Peyer's patch (tissue), 4 donors: ENCODE measurements at regions not wholly inside any gene's neighbourhood (a gene's known extent, or its start where the extent isn't known, plus 50 kb on each side); places are given as distances from the start of the nearest gene placed in this dataset.

ENCODE experiments used
- DNase-seq, 3 donors: peaks; one replicate each; pipeline ENCODE4 v3.0.0-alpha.2; 2017 to 2019
- H3K27ac ChIP-seq, 4 donors: fragments of 200-600 bp; sonication (generic); one replicate each; pipeline ENCODE4 v1.5.1; 2016 to 2019
- H3K27me3 ChIP-seq, 2 donors: fragments of 200-600 bp; sonication (generic); one replicate each; pipeline ENCODE4 v1.5.1; 2019
- H3K36me3 ChIP-seq, 3 donors: fragments of 200-600 bp; sonication (generic); one replicate each; pipeline ENCODE4 v1.5.1; 2016 to 2019
- H3K4me1 ChIP-seq, 4 donors: fragments of 200-600 bp; sonication (generic); one replicate each; pipeline ENCODE4 v1.5.1; 2016 to 2019
- H3K4me3 ChIP-seq, 4 donors: fragments of 200-600 bp; sonication (generic); 1 replicate in 3 of 4; 2 replicates in 1 of 4; pipeline ENCODE4 v1.5.1; 2016 to 2019; ENCODE audit warnings: mild to moderate bottlenecking in 1 of 4
- H3K9me3 ChIP-seq, 4 donors: fragments of 200-600 bp; sonication (generic); one replicate each; pipeline ENCODE4 v1.5.1; 2016 to 2019; ENCODE audit warnings: mild to moderate bottlenecking in 1 of 4
- POLR2A ChIP-seq, 2 donors: fragments of 450-650 bp; IDR thresholded peaks; one replicate each; pipeline ENCODE4 v1.5.1; 2017; ENCODE audit warnings: antibody characterized with exemption in 2 of 2, mild to moderate bottlenecking in 2 of 2, moderate library complexity in 2 of 2
- TF ChIP-seq, protein P1 (sequence below), 6 experiments: fragments of 450-650 bp in 4 of 6; fragments of 200-600 bp in 2 of 6; sonication (generic) in 1 of 6; IDR thresholded peaks; one replicate each; pipeline ENCODE4 v1.5.1; 2017 to 2019; ENCODE audit warnings: antibody characterized with exemption in 6 of 6, mild to moderate bottlenecking in 3 of 6, moderate library complexity in 1 of 6

DNA sequence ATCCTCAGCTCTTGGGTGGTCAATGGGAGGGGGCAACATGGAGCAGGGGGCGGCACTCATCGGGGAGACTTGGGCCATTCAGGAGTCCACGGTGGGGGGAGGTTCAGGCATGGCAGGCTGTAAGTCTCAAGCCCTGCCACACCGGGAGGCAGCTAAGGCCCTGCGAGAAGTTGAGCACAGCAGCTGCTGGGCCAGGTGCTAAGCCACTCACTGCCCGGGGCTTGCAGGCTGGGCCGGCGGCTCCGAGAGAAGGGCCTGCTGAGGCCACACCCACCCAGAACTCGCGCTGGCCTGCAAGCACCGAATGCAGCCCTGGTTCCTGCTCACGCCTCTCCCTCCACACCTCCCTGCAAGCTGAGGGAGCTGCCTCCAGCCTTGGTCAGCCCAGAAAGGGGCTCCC, 131.4 kb downstream of the OR4C45 start:
- no peaks in the 10 kb centered on the region for H3K27me3 ChIP-seq
- H3K27ac ChIP-seq = no peak overlapping the region
- no peak overlapping the region for H3K4me3 ChIP-seq
- H3K4me1 ChIP-seq = no peaks in the 10 kb centered on the region
- DNase-seq = no peak
- peaks cover 0 to 4% (median 2%) of the 10 kb centered on the region in 4 donors for H3K9me3 ChIP-seq
- TF ChIP-seq, protein P1, sequence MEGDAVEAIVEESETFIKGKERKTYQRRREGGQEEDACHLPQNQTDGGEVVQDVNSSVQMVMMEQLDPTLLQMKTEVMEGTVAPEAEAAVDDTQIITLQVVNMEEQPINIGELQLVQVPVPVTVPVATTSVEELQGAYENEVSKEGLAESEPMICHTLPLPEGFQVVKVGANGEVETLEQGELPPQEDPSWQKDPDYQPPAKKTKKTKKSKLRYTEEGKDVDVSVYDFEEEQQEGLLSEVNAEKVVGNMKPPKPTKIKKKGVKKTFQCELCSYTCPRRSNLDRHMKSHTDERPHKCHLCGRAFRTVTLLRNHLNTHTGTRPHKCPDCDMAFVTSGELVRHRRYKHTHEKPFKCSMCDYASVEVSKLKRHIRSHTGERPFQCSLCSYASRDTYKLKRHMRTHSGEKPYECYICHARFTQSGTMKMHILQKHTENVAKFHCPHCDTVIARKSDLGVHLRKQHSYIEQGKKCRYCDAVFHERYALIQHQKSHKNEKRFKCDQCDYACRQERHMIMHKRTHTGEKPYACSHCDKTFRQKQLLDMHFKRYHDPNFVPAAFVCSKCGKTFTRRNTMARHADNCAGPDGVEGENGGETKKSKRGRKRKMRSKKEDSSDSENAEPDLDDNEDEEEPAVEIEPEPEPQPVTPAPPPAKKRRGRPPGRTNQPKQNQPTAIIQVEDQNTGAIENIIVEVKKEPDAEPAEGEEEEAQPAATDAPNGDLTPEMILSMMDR (IDR thresholded peaks at IDR 0.05) = no peak
- no peak for TF ChIP-seq POLR2A (IDR thresholded peaks at IDR 0.05)
- no peaks in the 10 kb centered on the region for H3K36me3 ChIP-seq

DNA sequence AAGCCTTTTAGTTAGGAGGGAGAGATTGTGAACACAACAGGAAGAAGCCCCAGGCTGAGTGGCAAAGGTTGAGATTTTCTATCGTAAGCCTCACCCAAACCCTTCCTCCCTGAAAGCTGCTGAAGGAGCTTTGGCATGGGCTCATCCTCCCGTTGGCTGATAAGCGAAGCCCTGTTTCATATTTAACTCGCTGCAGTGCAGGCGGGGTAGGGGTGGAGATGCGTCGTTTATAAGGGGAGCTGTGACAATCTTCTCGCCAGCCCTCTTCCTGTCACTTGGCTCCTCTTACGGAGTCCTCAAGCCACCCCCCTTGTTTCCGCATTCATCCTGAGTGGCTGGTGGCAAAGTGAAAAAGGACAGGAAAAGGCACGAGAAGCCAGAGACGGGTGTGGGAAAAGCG, 137.0 kb downstream of the OR4C45 start:
- Histone ChIP-seq H3K4me1 (no peaks in the 10 kb centered on the region), H3K36me3 (no peaks in the 10 kb centered on the region), H3K9me3 (peaks cover 0 to 6% (median 0%) of the 10 kb centered on the region in 4 donors), H3K4me3 (no peak overlapping the region), H3K27ac (no peak overlapping the region), H3K27me3 (no peaks in the 10 kb centered on the region)
- DNase-seq = no peak
- TF ChIP-seq POLR2A (IDR thresholded peaks at IDR 0.05) = no peak
- TF ChIP-seq, protein P1 (IDR thresholded peaks at IDR 0.05) = no peak

GRCh38 chr11:50170115-50170514, 137.4 kb downstream of the OR4C45 start:
- no peaks in the 10 kb centered on the region for H3K27me3 ChIP-seq
- DNase-seq = no peak
- H3K4me3 ChIP-seq = no peak overlapping the region
- TF ChIP-seq, protein P1 (IDR thresholded peaks at IDR 0.05) = no peak
- no peak for TF ChIP-seq POLR2A (IDR thresholded peaks at IDR 0.05)
- no peaks in the 10 kb centered on the region for H3K36me3 ChIP-seq
- no peak overlapping the region for H3K27ac ChIP-seq
- peaks cover 0 to 6% (median 0%) of the 10 kb centered on the region in 4 donors for H3K9me3 ChIP-seq
- no peaks in the 10 kb centered on the region for H3K4me1 ChIP-seq

DNA sequence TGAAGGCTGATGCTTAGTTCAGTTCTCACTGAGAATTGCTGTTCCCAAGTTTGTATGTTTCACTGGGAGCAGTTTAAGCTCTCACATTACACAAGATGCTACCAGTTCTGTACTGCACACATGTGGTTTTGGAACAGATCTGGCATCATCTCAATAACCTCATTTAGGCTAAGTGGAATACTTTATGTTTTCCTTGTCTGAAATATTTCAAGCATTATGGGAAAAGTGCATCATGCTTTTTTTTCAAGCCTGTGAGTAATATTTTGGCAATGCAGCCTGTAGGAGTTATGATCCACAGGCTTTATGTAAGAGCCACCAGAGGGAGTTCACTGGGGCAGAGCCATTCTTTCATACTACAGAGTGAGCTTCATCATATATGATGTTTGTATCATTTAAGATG, 141.5 kb downstream of the OR4C45 start:
- Histone ChIP-seq H3K27ac (no peak overlapping the region), H3K4me1 (no peaks in the 10 kb centered on the region), H3K9me3 (peaks cover 0 to 6% (median 0%) of the 10 kb centered on the region in 4 donors), H3K4me3 (no peak overlapping the region), H3K27me3 (no peaks in the 10 kb centered on the region), H3K36me3 (no peaks in the 10 kb centered on the region)
- no peak for DNase-seq
- TF ChIP-seq, protein P1 (IDR thresholded peaks at IDR 0.05) = no peak
- no peak for TF ChIP-seq POLR2A (IDR thresholded peaks at IDR 0.05)

GRCh38 chr11:50174975-50175374, 142.3 kb downstream of the OR4C45 start:
- Histone ChIP-seq H3K9me3 (peaks cover 0 to 4% (median 0%) of the 10 kb centered on the region in 4 donors), H3K27me3 (no peaks in the 10 kb centered on the region), H3K27ac (no peak overlapping the region), H3K4me1 (no peaks in the 10 kb centered on the region), H3K4me3 (no peak overlapping the region), H3K36me3 (no peaks in the 10 kb centered on the region)
- no peak for DNase-seq
- TF ChIP-seq POLR2A (IDR thresholded peaks at IDR 0.05) = no peak
- TF ChIP-seq, protein P1 (IDR thresholded peaks at IDR 0.05) = no peak

- no peaks in the 10 kb centered on the region for H3K4me1 ChIP-seq
- H3K27ac ChIP-seq = no peak overlapping the region
- no peaks in the 10 kb centered on the region for H3K27me3 ChIP-seq
- no peaks in the 10 kb centered on the region for H3K36me3 ChIP-seq
- H3K9me3 ChIP-seq = no peaks in the 10 kb centered on the region
- DNase-seq = no peak
- no peak overlapping the region for H3K4me3 ChIP-seq
- no peak for TF ChIP-seq POLR2A (IDR thresholded peaks at IDR 0.05)
Measured at GRCh38 chr11:50178737-50179136, 146.1 kb downstream of the OR4C45 start.
